HEK293T (cell line): ENCODE measurements at regions not wholly inside any gene's neighbourhood (a gene's known extent, or its start where the extent isn't known, plus 50 kb on each side); places are given as distances from the start of the nearest gene placed in this dataset.

Experiments used
- CTCF ChIA-PET: fragments of 350-600 bp; formaldehyde crosslinking; extraction: SDS; loops from one replicate; lab custom pipeline; 2021; ENCODE audit warnings: antibody characterized with exemption, inconsistent platforms; lab: Yijun Ruan, JAX
- POLR2A ChIA-PET: fragments of 350-600 bp; formaldehyde crosslinking; extraction: SDS; loops from one replicate; lab custom pipeline; 2020; ENCODE audit warnings: antibody characterized with exemption, inconsistent platforms; lab: Yijun Ruan, JAX
- DNase-seq: peaks from one replicate; pipeline ENCODE4 v3.0.0; 2012; ENCODE audit warnings: mixed read lengths; ENCODE audit errors: extremely low spot score
- ARNT ChIP-seq: fragments of 450-650 bp; IDR thresholded peaks from 2 replicates; pipeline ENCODE4 v1.6.1; 2017; ENCODE audit warnings: mild to moderate bottlenecking
- BHLHE40 ChIP-seq: fragments of 450-650 bp; IDR thresholded peaks from 2 replicates; pipeline ENCODE4 v1.6.1; 2016; ENCODE audit warnings: mild to moderate bottlenecking, moderate library complexity, borderline replicate concordance
- CTBP1 ChIP-seq: fragments of 450-650 bp; IDR thresholded peaks from 2 replicates; pipeline ENCODE4 v1.6.1; 2016; ENCODE audit warnings: borderline replicate concordance
- ELF4 ChIP-seq: fragments of 450-650 bp; IDR thresholded peaks from 2 replicates; pipeline ENCODE4 v1.6.1; 2017; ENCODE audit warnings: antibody characterized with exemption
- FOXA1 ChIP-seq: fragments of 450-650 bp; IDR thresholded peaks from 2 replicates; pipeline ENCODE4 v1.6.1; 2016; ENCODE audit warnings: mild to moderate bottlenecking
- FOXK2 ChIP-seq: fragments of 450-650 bp; IDR thresholded peaks from 2 replicates; pipeline ENCODE4 v1.6.1; 2016; ENCODE audit warnings: mild to moderate bottlenecking
- FOXM1 ChIP-seq: fragments of 450-650 bp; IDR thresholded peaks from 2 replicates; pipeline ENCODE4 v1.6.1; 2017; ENCODE audit warnings: mild to moderate bottlenecking, borderline replicate concordance
- HDGF ChIP-seq: fragments of 450-650 bp; IDR thresholded peaks from 2 replicates; pipeline ENCODE4 v1.6.1; 2017; ENCODE audit warnings: antibody characterized with exemption, borderline replicate concordance
- L3MBTL2 ChIP-seq: fragments of 450-650 bp; conservative IDR thresholded peaks from 2 replicates; pipeline ENCODE4 v1.6.1; 2016; ENCODE audit warnings: mild to moderate bottlenecking
- LEF1 ChIP-seq: fragments of 450-650 bp; IDR thresholded peaks from 2 replicates; pipeline ENCODE4 v1.6.1; 2017; ENCODE audit warnings: mild to moderate bottlenecking, borderline replicate concordance
- NFRKB ChIP-seq: fragments of 450-650 bp; IDR thresholded peaks from 2 replicates; pipeline ENCODE4 v1.6.1; 2016; ENCODE audit warnings: mild to moderate bottlenecking, moderate library complexity
- SP1 ChIP-seq: fragments of 450-650 bp; IDR thresholded peaks from 2 replicates; pipeline ENCODE4 v1.6.1; 2017
- SUZ12 ChIP-seq: fragments of 450-650 bp; IDR thresholded peaks from 2 replicates; pipeline ENCODE4 v1.6.1; 2016; ENCODE audit warnings: mild to moderate bottlenecking
- TARDBP ChIP-seq: fragments of 450-650 bp; IDR thresholded peaks from 2 replicates; pipeline ENCODE4 v1.6.1; 2016
- ZNF384 ChIP-seq: fragments of 450-650 bp; IDR thresholded peaks from 2 replicates; pipeline ENCODE4 v1.6.1; 2016
- TF ChIP-seq, protein P1 (sequence below): fragments of 450-650 bp; IDR thresholded peaks from 2 replicates; pipeline ENCODE4 v1.6.1; 2016

DNA sequence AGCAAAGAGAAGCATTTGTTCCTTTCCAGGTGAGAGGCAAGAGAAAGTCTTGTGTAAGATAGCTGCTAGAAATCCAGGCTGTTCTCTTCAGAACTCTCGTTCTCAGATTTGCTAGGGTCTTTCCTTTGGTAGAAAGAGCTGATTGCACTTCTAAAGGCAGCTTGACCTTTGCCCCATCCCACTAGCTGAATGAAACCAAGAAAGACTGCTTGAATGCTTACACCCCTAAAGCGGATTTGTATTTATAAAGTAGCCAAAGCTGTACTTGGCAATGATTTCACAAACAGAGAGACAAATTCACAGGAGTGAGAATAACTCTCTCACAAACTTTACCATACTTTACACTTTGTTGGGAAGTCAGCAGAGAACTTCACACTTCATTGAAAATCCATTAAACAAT, 424.1 kb downstream of the TTLL7 start:
- POLR2A ChIA-PET: no interaction called here
- TF ChIP-seq ELF4 (no peak), SP1 (no peak), TARDBP (no peak), ZNF384 (no peak), CTBP1 (no peak), FOXA1 (no peak), FOXK2 (no peak), HDGF (no peak)
- CTCF ChIA-PET: no interaction called here

DNA sequence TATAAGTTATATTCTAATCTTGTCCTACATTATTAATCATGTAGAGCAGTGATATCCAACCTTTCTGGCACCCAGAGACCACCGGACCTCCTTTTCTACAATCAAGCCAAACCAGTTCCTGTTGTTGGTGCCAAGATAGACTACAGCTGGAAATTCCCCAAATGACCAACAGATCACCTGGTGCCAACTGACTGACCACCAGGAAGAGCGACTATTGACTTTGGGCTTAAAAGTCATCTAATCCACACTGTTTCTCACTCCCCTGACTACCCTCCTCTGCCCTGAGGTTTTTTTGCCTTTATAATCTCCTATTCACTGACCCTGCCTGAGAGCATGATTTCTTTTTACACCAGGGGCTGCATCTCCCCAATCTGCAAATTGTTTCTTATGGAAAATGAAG, 425.2 kb downstream of the TTLL7 start:
- POLR2A ChIA-PET: no interaction called here
- no peak for TF ChIP-seq SP1
- no peak for TF ChIP-seq FOXM1
- no peak for TF ChIP-seq LEF1
- no peak for TF ChIP-seq ARNT
- TF ChIP-seq HDGF: no peak
- no peak for TF ChIP-seq FOXK2
- TF ChIP-seq, protein P1, sequence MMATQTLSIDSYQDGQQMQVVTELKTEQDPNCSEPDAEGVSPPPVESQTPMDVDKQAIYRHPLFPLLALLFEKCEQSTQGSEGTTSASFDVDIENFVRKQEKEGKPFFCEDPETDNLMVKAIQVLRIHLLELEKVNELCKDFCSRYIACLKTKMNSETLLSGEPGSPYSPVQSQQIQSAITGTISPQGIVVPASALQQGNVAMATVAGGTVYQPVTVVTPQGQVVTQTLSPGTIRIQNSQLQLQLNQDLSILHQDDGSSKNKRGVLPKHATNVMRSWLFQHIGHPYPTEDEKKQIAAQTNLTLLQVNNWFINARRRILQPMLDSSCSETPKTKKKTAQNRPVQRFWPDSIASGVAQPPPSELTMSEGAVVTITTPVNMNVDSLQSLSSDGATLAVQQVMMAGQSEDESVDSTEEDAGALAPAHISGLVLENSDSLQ: no peak
- TF ChIP-seq BHLHE40: no peak
- TF ChIP-seq TARDBP: no peak
- TF ChIP-seq FOXA1: no peak
- TF ChIP-seq SUZ12: no peak
- no peak for TF ChIP-seq L3MBTL2
- DNase-seq: no peak
- CTCF ChIA-PET: interaction anchor here (0.7 kb wide), 1 partner anchor 1366 kb away, joined by 6 read pairs; no protein-coding TSS in a partner anchor

More for the DNA sequence above, 424.1 kb downstream of the TTLL7 start:
- no peak for DNase-seq

DNA sequence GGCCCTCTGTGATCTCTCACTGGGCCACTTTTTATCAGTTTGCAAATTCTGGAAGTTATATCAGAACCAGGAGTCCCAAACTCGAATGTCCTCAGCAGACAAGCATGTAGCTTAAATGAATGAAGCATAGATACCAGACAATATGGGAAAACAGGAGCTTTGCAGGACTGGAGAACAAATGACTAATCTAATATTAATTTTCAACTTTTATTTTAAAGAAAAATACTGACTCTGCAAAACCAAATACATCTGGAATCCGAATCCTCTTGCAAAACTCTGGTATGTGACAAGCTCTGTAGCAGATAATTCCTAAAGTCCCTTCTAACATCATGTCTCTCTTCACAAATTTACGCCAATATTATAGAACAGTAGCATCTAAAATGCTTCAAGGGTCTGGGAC, 427.4 kb downstream of the TTLL7 start:
- POLR2A ChIA-PET: no interaction called here
- DNase-seq: no peak
- CTCF ChIA-PET: no interaction called here

DNA sequence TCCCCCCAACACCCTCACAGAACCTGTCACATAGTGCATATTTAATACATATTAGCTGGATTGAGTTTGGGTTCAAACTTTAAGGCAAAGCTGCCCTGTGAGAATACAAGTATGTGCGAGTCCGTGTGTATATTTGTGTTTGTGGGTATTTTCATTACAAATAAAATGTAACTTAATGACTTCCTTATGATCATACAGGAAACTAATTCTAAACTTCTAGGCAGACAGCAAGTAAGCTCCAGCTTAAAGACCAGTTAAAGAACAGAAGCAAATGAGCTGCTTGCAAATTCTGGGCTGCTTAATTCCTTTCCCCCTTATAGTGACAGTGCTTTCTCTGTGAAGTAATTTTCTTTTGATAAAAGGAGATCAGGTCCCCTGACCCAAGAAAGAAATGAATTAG, 437.6 kb downstream of the TTLL7 start:
- no peak for DNase-seq
- POLR2A ChIA-PET: no interaction called here
- TF ChIP-seq FOXK2: no peak
- no peak for TF ChIP-seq NFRKB
- TF ChIP-seq HDGF: no peak
- no peak for TF ChIP-seq SUZ12
- no peak for TF ChIP-seq FOXM1
- TF ChIP-seq, protein P1: no peak
- TF ChIP-seq TARDBP: no peak
- no peak for TF ChIP-seq ELF4
- no peak for TF ChIP-seq SP1
- no peak for TF ChIP-seq BHLHE40
- no peak for TF ChIP-seq LEF1
- TF ChIP-seq L3MBTL2: no peak
- TF ChIP-seq ZNF384: no peak
- no peak for TF ChIP-seq ARNT
- no peak for TF ChIP-seq CTBP1
- no peak for TF ChIP-seq FOXA1
- CTCF ChIA-PET: no interaction called here

More for the DNA sequence above, 427.4 kb downstream of the TTLL7 start:
- TF ChIP-seq FOXK2 (no peak), NFRKB (no peak), SP1 (no peak), TARDBP (no peak), L3MBTL2 (no peak), LEF1 (no peak), HDGF (no peak), ZNF384 (no peak), FOXM1 (no peak), ELF4 (no peak), FOXA1 (no peak)
- TF ChIP-seq, protein P1: no peak

DNA sequence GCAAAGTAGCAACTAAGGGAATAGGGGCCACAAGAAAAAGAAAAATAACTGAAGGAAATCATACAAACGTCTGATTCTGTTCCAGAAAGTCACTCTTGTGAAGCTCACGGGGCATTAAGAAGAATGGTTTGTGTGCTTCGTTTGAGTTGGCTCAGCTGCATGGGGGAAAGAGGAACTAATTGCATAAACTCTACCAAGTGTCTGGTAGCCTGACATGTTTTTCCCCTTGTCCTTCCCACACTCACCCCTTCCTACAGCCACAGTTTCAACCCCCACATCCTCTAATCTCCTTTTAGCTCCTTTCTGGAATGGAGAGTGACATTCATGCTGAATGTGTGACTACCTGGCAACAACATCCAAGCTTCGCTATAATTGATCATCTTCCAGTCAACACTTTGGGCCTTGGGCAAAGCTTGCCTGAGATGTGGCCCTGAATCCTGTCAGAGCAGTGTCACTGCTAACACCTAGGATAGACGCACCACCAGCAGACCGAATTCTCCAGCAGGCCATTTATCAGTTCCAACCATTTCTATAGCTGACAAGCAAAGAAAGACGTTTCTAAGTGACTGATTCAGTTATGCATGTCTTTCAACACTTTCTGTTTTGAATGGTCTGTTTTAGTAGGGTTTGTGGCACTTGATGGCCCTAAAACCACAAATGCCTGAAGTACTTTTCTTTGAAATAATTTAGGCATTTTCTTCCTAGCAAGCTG, 439.6 kb downstream of the TTLL7 start:
- no peak for DNase-seq
- ChIA-PET POLR2A (no interaction called here), CTCF (no interaction called here)
- no peak for TF ChIP-seq FOXM1
- TF ChIP-seq FOXK2: no peak
- no peak for TF ChIP-seq ARNT
- TF ChIP-seq TARDBP: no peak
- TF ChIP-seq NFRKB: no peak
- no peak for TF ChIP-seq ZNF384
- no peak for TF ChIP-seq SP1
- no peak for TF ChIP-seq L3MBTL2
- TF ChIP-seq HDGF: no peak
- TF ChIP-seq CTBP1: no peak
- no peak for TF ChIP-seq BHLHE40
- TF ChIP-seq SUZ12: no peak
- TF ChIP-seq, protein P1: no peak
- TF ChIP-seq ELF4: no peak
- no peak for TF ChIP-seq LEF1

DNA sequence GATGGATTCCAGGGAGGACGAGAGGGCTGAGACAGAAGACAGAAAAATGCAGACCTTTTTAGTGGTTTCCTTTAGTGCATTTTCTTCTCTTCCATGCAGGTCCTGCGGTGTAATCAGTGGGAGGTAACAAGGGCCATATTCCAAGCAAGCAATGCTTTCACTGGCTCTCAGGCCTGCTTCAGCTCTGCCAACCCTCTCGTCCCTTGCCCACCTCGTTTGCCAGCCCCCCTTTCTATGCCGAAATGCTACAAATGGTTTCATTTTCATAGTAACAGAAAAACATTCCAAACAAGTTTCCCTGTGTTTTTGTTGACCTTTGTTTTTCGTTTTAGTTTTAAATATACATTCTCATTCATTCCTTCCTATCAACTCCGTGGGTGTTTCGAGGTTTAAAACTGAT, 443.1 kb downstream of the TTLL7 start:
- no peak for DNase-seq
- CTCF ChIA-PET: no interaction called here
- POLR2A ChIA-PET: no interaction called here
- TF ChIP-seq FOXK2: no peak
- TF ChIP-seq, protein P1: no peak
- no peak for TF ChIP-seq SUZ12
- TF ChIP-seq CTBP1: no peak
- TF ChIP-seq FOXM1: no peak
- no peak for TF ChIP-seq SP1
- TF ChIP-seq NFRKB: no peak
- TF ChIP-seq ARNT: no peak
- no peak for TF ChIP-seq ELF4
- TF ChIP-seq ZNF384: no peak
- TF ChIP-seq LEF1: no peak
- TF ChIP-seq BHLHE40: no peak
- TF ChIP-seq FOXA1: no peak
- no peak for TF ChIP-seq HDGF
- no peak for TF ChIP-seq TARDBP
